PFSK-1 (cell line): ENCODE measurements at regions not wholly inside any gene's neighbourhood (a gene's known extent, or its start where the extent isn't known, plus 50 kb on each side); places are given as distances from the start of the nearest gene placed in this dataset.
A peak's percentile ranks its signal among the peaks of the same experiment; 100 is the strongest.

Source experiments
- FOXP2 ChIP-seq: optimal IDR thresholded peaks from 2 replicates; pipeline ENCODE3; 2011; ENCODE audit warnings: borderline replicate concordance, control low read depth, inconsistent platforms; ENCODE audit not compliant: insufficient read depth; ENCODE audit errors: extremely low read length, extremely low read depth
- POLR2AphosphoS5 ChIP-seq: IDR thresholded peaks from 2 replicates; pipeline ENCODE4 v1.6.1; 2012; ENCODE audit warnings: low read depth, mild to moderate bottlenecking, control low read depth, low read length, moderate library complexity
- SIN3A ChIP-seq: IDR thresholded peaks from 2 replicates; pipeline ENCODE4 v1.6.1; 2012; ENCODE audit warnings: mild to moderate bottlenecking, low read length, moderate library complexity, borderline replicate concordance; ENCODE audit not compliant: insufficient read depth
- TAF1 ChIP-seq: IDR thresholded peaks from 2 replicates; pipeline ENCODE4 v1.6.1; 2012; ENCODE audit warnings: low read length, control low read depth, borderline replicate concordance; ENCODE audit not compliant: insufficient read depth
- TF ChIP-seq, protein P1 (sequence below), 2 experiments: IDR thresholded peaks; 2 replicates each; pipeline versions ENCODE4 v1.6.1 to v1.8.0; 2011 to 2012; ENCODE audit warnings: low read depth in 2 of 2, low read length in 2 of 2, control low read depth in 1 of 2, inconsistent platforms in 1 of 2, mild to moderate bottlenecking in 1 of 2, moderate library complexity in 1 of 2; ENCODE audit not compliant: insufficient read depth in 1 of 2

DNA sequence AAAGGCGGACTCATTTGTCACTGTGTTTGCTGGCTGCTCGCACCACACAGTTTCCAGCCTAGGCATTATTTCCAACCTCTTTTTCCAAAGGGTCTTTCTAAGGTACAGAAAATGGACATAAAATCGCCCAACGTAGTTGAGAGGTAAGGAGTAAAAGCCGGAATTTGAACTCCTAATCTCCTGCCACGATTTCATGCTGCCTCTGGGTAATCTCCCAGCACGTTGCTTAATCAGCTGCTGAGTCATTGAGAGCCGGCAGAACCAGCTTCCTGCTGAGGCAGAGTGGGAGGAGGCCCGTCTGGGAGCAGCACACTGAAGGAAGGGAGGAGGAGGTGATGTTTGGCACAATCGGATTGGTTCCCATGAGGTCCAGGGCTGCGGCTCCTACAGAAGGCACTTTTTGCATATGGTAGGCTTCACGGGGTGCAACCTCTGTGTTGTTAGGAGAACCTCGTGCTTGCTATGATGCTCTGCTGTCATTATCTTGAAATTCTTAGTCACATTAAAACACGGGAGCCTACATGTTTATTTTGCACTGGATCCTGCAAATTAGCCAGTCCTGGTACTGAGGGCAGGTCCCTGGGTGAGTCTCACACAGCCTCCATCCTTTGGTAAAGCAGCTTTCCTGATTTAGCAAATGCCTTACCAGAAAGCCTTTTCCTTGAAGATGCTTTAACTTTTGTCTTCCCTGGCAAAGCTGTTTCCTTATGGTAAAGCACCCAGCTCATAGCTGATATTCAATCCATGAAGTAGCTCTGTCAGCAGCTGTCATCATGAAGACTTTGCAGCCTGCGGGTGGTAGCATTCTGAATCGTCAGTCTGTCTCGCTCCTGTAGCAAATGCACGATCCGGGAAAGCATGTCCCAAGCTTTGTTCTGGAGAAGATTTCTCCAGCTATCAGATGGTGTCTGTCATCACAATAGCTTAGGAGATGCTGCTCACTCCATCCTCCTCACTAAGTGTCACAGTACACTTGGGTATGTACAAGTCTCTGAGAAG is 191.6 kb upstream of the MSX2 start:
- TF ChIP-seq TAF1 (no peak), FOXP2 (peak; percentile 61), SIN3A (peak; percentile 80; the same call in 1 of the 2 replicates), POLR2AphosphoS5 (peak; percentile 27; the same call in 1 of the 2 replicates)
- TF ChIP-seq, protein P1, sequence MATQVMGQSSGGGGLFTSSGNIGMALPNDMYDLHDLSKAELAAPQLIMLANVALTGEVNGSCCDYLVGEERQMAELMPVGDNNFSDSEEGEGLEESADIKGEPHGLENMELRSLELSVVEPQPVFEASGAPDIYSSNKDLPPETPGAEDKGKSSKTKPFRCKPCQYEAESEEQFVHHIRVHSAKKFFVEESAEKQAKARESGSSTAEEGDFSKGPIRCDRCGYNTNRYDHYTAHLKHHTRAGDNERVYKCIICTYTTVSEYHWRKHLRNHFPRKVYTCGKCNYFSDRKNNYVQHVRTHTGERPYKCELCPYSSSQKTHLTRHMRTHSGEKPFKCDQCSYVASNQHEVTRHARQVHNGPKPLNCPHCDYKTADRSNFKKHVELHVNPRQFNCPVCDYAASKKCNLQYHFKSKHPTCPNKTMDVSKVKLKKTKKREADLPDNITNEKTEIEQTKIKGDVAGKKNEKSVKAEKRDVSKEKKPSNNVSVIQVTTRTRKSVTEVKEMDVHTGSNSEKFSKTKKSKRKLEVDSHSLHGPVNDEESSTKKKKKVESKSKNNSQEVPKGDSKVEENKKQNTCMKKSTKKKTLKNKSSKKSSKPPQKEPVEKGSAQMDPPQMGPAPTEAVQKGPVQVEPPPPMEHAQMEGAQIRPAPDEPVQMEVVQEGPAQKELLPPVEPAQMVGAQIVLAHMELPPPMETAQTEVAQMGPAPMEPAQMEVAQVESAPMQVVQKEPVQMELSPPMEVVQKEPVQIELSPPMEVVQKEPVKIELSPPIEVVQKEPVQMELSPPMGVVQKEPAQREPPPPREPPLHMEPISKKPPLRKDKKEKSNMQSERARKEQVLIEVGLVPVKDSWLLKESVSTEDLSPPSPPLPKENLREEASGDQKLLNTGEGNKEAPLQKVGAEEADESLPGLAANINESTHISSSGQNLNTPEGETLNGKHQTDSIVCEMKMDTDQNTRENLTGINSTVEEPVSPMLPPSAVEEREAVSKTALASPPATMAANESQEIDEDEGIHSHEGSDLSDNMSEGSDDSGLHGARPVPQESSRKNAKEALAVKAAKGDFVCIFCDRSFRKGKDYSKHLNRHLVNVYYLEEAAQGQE (IDR thresholded peaks at IDR 0.05; ENCODE audit: insufficient read depth in 1 of 2, low read depth in 2 of 2, low read length in 2 of 2): peak in 1 of 2 experiments; percentile 67; a peak in 1 of 4 replicates

DNA sequence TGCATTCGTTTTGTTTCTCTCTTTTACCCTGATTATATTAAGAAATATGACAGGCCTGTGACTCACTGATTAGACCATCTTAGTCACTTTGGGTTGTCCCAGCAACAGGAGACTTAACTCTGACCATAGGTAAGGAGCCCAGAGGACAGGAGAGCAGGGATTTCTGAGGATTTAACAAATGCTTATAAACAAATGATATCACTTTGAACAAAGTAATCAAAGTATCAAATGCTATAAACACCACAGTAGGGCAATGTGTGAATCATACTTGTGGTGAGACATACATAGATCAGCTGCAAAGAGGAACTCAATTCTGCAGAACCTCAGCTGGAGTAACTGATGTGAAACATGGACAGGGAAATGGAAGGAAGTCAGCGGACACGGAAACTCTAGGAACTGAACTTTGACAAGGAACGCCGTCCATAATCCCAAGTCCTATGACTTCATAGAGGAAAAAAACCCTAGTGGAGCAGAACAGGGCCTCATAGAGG is 190.6 kb upstream of the MSX2 start:
- TF ChIP-seq FOXP2 (no peak), POLR2AphosphoS5 (no peak), SIN3A (no peak), TAF1 (no peak)
- TF ChIP-seq, protein P1 (IDR thresholded peaks at IDR 0.05; ENCODE audit: insufficient read depth in 1 of 2, low read depth in 2 of 2, low read length in 2 of 2): no peak

DNA sequence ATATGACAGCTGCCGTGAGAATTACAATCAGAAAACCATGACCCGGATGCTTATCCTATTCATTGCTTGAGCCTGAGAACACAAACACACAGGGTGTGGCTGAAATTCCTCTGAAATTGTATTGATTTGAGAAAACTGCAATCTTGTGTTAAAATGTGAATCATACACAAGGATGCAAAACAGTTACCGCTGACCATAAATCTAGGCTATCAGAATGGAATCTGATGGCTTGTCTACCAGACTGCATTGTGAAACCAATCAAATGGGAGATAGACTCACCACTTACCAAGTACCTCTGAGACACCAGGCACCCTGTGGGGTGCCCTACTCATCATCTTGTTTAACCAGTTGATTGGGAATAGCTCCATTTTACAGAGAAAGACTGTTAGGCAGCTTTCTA is 188.7 kb upstream of the MSX2 start:
- TF ChIP-seq FOXP2 (no peak), POLR2AphosphoS5 (no peak), SIN3A (no peak), TAF1 (no peak)
- TF ChIP-seq, protein P1 (IDR thresholded peaks at IDR 0.05; ENCODE audit: insufficient read depth in 1 of 2, low read depth in 2 of 2, low read length in 2 of 2): no peak

DNA sequence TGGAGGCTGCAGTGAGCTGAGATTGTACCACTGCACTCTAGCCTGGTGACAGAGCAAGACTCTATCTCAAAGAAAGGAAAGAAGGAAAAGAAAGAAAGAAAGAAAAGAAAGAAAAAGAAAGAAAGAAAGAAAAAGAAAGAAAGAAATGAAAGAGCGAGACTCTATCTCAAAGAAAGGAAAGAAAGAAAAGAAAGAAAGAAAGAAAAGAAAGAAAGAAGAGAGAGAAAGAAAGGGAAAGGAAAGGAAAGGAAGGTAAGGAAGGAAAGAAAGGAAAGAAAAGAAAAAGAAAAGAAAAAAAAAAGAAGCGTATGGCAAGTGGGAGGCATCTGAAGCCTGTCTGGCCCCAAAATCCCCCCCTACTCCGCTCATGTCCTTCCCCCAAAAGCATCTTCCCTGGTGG is 182.3 kb upstream of the MSX2 start:
- no peak for TF ChIP-seq FOXP2
- TF ChIP-seq TAF1: no peak
- TF ChIP-seq, protein P1 (IDR thresholded peaks at IDR 0.05; ENCODE audit: insufficient read depth in 1 of 2, low read depth in 2 of 2, low read length in 2 of 2): no peak
- no peak for TF ChIP-seq POLR2AphosphoS5
- TF ChIP-seq SIN3A: no peak
